Neuronal stem cell (in vitro differentiated cells): ENCODE measurements at regions not wholly inside any gene's neighbourhood (a gene's known extent, or its start where the extent isn't known, plus 50 kb on each side); places are given as distances from the start of the nearest gene placed in this dataset.

ENCODE experiments used
- DNase-seq: peaks from one replicate; pipeline ENCODE4 v3.0.0-alpha.2; 2013; ENCODE audit warnings: low spot score
- H2AFZ ChIP-seq: one replicate; pipeline ENCODE4 v1.6.1; 2013; ENCODE audit warnings: mild to moderate bottlenecking, low read length, inconsistent platforms
- H2AK5ac ChIP-seq: 2 replicates; pipeline ENCODE4 v1.6.1; 2013; ENCODE audit warnings: low read depth, mild to moderate bottlenecking, inconsistent platforms, low read length, moderate library complexity, mixed read lengths
- H2BK120ac ChIP-seq: 2 replicates; pipeline ENCODE4 v1.6.1; 2013; ENCODE audit warnings: low read depth, mild to moderate bottlenecking, inconsistent platforms, low read length, moderate library complexity, mixed read lengths
- H2BK12ac ChIP-seq: one replicate; pipeline ENCODE4 v1.6.1; 2013; ENCODE audit warnings: low read length, inconsistent platforms
- H2BK15ac ChIP-seq: 2 replicates; pipeline ENCODE4 v1.6.1; 2013; ENCODE audit warnings: mild to moderate bottlenecking, low read length, inconsistent platforms, mixed read lengths
- H2BK5ac ChIP-seq: one replicate; pipeline ENCODE4 v1.6.1; 2013; ENCODE audit warnings: inconsistent platforms, mild to moderate bottlenecking, low read length, moderate library complexity
- H3K14ac ChIP-seq: one replicate; pipeline ENCODE4 v1.6.1; 2013; ENCODE audit warnings: low read length, inconsistent platforms
- H3K18ac ChIP-seq: 2 replicates; pipeline ENCODE4 v1.6.1; 2013; ENCODE audit warnings: low read length, inconsistent platforms
- H3K23ac ChIP-seq: 2 replicates; pipeline ENCODE4 v1.6.1; 2013; ENCODE audit warnings: low read depth, mild to moderate bottlenecking, mixed read lengths, low read length, inconsistent platforms; ENCODE audit not compliant: poor library complexity
- H3K27ac ChIP-seq: replicated peaks from 3 replicates; pipeline ENCODE4 v1.5.1; 2013; ENCODE audit warnings: low read length, inconsistent platforms
- H3K27me3 ChIP-seq, 3 experiments: 2 replicates each; pipeline ENCODE4 v1.6.1; 2013; ENCODE audit warnings: low read length in 3 of 3, mild to moderate bottlenecking in 2 of 3, inconsistent platforms in 1 of 3, low read depth in 1 of 3, mixed read lengths in 1 of 3, moderate library complexity in 1 of 3; ENCODE audit not compliant: control insufficient read depth in 3 of 3, insufficient read depth in 3 of 3
- H3K36me3 ChIP-seq, 2 donors: replicated peaks in 1 of 2; 2 replicates each; pipeline ENCODE4 v1.6.1; 2013; ENCODE audit warnings: low read length in 2 of 2; ENCODE audit not compliant: control insufficient read depth in 2 of 2, insufficient read depth in 2 of 2
- H3K4ac ChIP-seq: 2 replicates; pipeline ENCODE4 v1.6.1; 2013; ENCODE audit warnings: inconsistent platforms, mild to moderate bottlenecking, low read length, moderate library complexity
- H3K4me1 ChIP-seq, 2 donors: 1 replicate in 1 of 2; 2 replicates in 1 of 2; pipeline ENCODE4 v1.6.1; 2013; ENCODE audit warnings: low read length in 2 of 2, low read depth in 1 of 2; ENCODE audit not compliant: control insufficient read depth in 2 of 2, insufficient read depth in 1 of 2
- H3K4me2 ChIP-seq: one replicate; pipeline ENCODE4 v1.6.1; 2013; ENCODE audit warnings: mild to moderate bottlenecking, low read length, inconsistent platforms; ENCODE audit not compliant: insufficient read depth, poor library complexity, severe bottlenecking
- H3K4me3 ChIP-seq, 2 donors: 2 replicates each; pipeline ENCODE4 v1.5.1; 2013; ENCODE audit warnings: low read length in 2 of 2, mild to moderate bottlenecking in 2 of 2, inconsistent platforms in 1 of 2, moderate library complexity in 1 of 2
- H3K79me1 ChIP-seq: one replicate; pipeline ENCODE4 v1.6.1; 2013; ENCODE audit warnings: low read depth, mild to moderate bottlenecking, inconsistent platforms, low read length, moderate library complexity
- H3K9ac ChIP-seq: one replicate; pipeline ENCODE4 v1.6.1; 2013; ENCODE audit warnings: mild to moderate bottlenecking, low read depth, low read length, inconsistent platforms; ENCODE audit not compliant: poor library complexity
- H3K9me3 ChIP-seq, 2 donors: replicated peaks in 1 of 2; 2 replicates each; pipeline versions ENCODE3 to v1.6.1; 2013; ENCODE audit warnings: low read length in 2 of 2, mild to moderate bottlenecking in 2 of 2, inconsistent platforms in 1 of 2, low read depth in 1 of 2, mixed read lengths in 1 of 2, moderate library complexity in 1 of 2; ENCODE audit not compliant: control insufficient read depth in 2 of 2, insufficient read depth in 1 of 2
- H4K8ac ChIP-seq: one replicate; pipeline ENCODE4 v1.6.1; 2013; ENCODE audit warnings: low read depth, mild to moderate bottlenecking, inconsistent platforms, low read length, moderate library complexity
- H4K91ac ChIP-seq: one replicate; pipeline ENCODE4 v1.6.1; 2013; ENCODE audit warnings: low read length, low read depth, mild to moderate bottlenecking, inconsistent platforms; ENCODE audit not compliant: poor library complexity
- WGBS, 2 donors: extraction: QIAGEN DNeasy Blood & Tissue Kit; methylation state at CpG; one replicate each; pipeline ENCODE4 v1.1.7; 2013; ENCODE audit warnings: missing lambda C conversion rate in 2 of 2, mixed read lengths in 1 of 2; ENCODE audit not compliant: insufficient read length in 2 of 2, insufficient replicate concordance in 1 of 2; ENCODE audit errors: extremely low coverage in 2 of 2; 5-methylcytosine and 5-hydroxymethylcytosine counted together

DNA sequence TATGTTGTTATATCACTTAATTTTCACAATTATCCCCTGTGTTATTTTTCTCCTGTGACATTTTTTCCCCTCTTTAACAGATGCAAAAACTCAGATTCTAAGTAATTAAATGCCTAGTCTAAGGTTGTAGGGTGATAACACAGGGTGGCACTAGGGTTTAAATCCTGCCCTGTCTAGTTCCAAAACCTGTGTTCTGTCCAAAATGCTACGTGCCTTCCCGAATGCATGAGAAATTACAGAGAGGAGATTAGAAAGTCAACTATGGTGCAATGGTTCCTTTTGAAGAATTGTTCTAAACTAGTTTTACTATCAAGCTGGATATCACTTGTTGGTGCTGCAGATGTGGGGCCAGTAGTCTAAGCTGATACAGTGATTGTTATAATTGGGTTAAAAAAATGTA is 108.0 kb downstream of the DIPK2A start:
- H2BK12ac ChIP-seq: no peak overlapping the region
- H3K79me1 ChIP-seq: no peaks in the 10 kb centered on the region
- no peak overlapping the region for H3K4me2 ChIP-seq
- no peak overlapping the region for H3K9ac ChIP-seq
- no peak for DNase-seq
- no peaks in the 10 kb centered on the region for H3K4me1 ChIP-seq
- H2AFZ ChIP-seq: no peak overlapping the region
- no peaks in the 10 kb centered on the region for H3K27me3 ChIP-seq
- H3K18ac ChIP-seq: no peak overlapping the region
- H2BK5ac ChIP-seq: no peak overlapping the region
- no peaks in the 10 kb centered on the region for H3K36me3 ChIP-seq
- no peak overlapping the region for H4K8ac ChIP-seq
- H3K9me3 ChIP-seq: no peaks in the 10 kb centered on the region
- H2AK5ac ChIP-seq: no peak overlapping the region
- H2BK15ac ChIP-seq: no peak overlapping the region
- H3K14ac ChIP-seq: no peak overlapping the region
- H3K23ac ChIP-seq: no peak overlapping the region
- H2BK120ac ChIP-seq: no peak overlapping the region
- H3K4me3 ChIP-seq: no peak overlapping the region
- WGBS, 2 donors: no CpG with 5 or more reads among the region's 2 CpGs
- H4K91ac ChIP-seq: no peak overlapping the region
- H3K27ac ChIP-seq: no peak overlapping the region
- H3K4ac ChIP-seq: no peak overlapping the region

DNA sequence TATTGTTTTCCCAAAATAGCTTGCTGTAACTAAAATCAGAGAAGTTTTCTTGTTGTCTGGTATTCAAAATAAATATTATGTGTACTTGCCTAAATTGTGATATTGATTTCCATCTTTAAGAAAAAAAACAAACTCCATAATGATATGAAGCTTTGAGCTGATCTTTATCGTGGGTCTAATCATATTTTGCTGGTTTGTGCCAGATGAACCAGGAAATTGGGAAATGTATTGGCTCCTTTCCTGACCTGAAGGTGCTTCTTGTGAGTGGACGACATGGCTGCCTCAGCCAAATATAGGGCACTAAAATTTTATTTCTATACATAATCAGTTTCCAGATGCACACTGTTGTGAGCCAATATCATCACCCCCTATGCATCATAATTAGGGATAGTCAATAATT is 113.3 kb downstream of the DIPK2A start:
- Histone ChIP-seq H3K4me3 (no peak overlapping the region), H3K9ac (no peak overlapping the region), H3K36me3 (no peaks in the 10 kb centered on the region), H4K8ac (no peak overlapping the region), H2AFZ (no peak overlapping the region), H2BK5ac (no peak overlapping the region), H3K18ac (no peak overlapping the region), H3K4me2 (no peak overlapping the region), H2BK120ac (no peak overlapping the region), H3K4me1 (no peaks in the 10 kb centered on the region), H3K27me3 (no peaks in the 10 kb centered on the region), H4K91ac (no peak overlapping the region), H3K9me3 (no peaks in the 10 kb centered on the region), H2BK12ac (no peak overlapping the region), H3K4ac (no peak overlapping the region), H3K23ac (no peak overlapping the region), H2AK5ac (no peak overlapping the region), H3K79me1 (no peaks in the 10 kb centered on the region), H3K27ac (no peak overlapping the region), H3K14ac (no peak overlapping the region), H2BK15ac (no peak overlapping the region)
- WGBS, 2 donors: no CpG with 5 or more reads among the region's 2 CpGs
- DNase-seq: no peak

DNA sequence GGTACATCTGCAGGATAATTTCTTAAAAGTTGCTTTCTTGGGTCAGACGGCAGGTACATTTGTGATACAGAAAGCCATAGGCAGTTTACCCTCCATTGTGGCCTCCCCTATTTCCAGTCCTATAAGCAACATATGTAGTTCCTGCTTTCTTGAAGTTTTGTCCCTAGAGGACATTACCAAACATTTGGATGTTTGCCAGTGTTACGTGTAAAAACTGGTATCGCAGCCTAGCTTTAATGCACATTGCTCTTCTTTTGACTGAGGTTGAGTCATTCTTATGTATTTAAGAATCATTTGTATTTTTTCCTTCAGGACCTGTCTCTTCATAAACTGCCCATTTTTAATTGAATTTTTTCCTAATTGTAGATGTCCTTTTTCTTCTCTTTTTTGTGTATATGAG is 114.3 kb downstream of the DIPK2A start:
- Histone ChIP-seq H3K4me1 (no peaks in the 10 kb centered on the region), H3K4me2 (no peak overlapping the region), H3K23ac (no peak overlapping the region), H3K4me3 (no peak overlapping the region), H2BK120ac (no peak overlapping the region), H3K27me3 (no peaks in the 10 kb centered on the region), H2BK15ac (no peak overlapping the region), H2AK5ac (no peak overlapping the region), H3K9me3 (no peaks in the 10 kb centered on the region), H2BK12ac (no peak overlapping the region), H3K4ac (no peak overlapping the region), H2BK5ac (no peak overlapping the region), H3K27ac (no peak overlapping the region), H3K79me1 (no peaks in the 10 kb centered on the region), H3K18ac (no peak overlapping the region), H3K14ac (no peak overlapping the region), H4K91ac (no peak overlapping the region), H4K8ac (no peak overlapping the region), H3K9ac (no peak overlapping the region), H3K36me3 (no peaks in the 10 kb centered on the region), H2AFZ (no peak overlapping the region)
- no CpG with 5 or more reads among the region's 3 CpGs for WGBS, 2 donors
- no peak for DNase-seq

DNA sequence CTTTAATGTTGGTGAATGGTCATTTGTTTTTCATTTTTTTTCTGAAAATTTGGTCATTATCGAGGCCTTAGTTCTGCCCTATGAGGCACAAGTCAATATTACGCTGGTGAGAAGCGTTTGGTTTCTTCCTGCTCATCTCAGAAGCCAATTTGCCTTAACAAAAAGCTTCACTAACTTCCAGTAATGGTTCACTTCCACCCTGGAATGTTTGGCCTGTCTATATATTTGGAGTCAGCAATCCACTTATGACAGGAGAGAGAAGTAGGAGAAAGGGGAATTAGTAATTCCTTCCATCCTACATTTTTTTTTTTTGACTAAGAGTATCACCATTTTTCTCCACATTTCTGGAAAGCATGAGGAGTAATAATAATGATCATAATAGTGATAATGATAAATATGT is 124.4 kb downstream of the DIPK2A start:
- no peak overlapping the region for H2BK120ac ChIP-seq
- H3K14ac ChIP-seq: no peak overlapping the region
- DNase-seq: no peak
- no peaks in the 10 kb centered on the region for H3K27me3 ChIP-seq
- peaks cover 0 to 2% of the 10 kb centered on the region in 2 donors for H3K36me3 ChIP-seq
- H3K23ac ChIP-seq: no peak overlapping the region
- H2AK5ac ChIP-seq: no peak overlapping the region
- H3K4ac ChIP-seq: no peak overlapping the region
- no peak overlapping the region for H2BK12ac ChIP-seq
- no peak overlapping the region for H2BK15ac ChIP-seq
- H3K4me1 ChIP-seq: peaks cover 0 to 5% of the 10 kb centered on the region in 2 donors
- no peak overlapping the region for H3K4me2 ChIP-seq
- no CpG with 5 or more reads among the region's 3 CpGs for WGBS, 2 donors
- H3K9ac ChIP-seq: no peak overlapping the region
- no peak overlapping the region for H2BK5ac ChIP-seq
- H3K4me3 ChIP-seq: no peak overlapping the region
- H2AFZ ChIP-seq: no peak overlapping the region
- no peaks in the 10 kb centered on the region for H3K79me1 ChIP-seq
- peaks cover 10 to 14% of the 10 kb centered on the region in 2 donors for H3K9me3 ChIP-seq
- no peak overlapping the region for H4K91ac ChIP-seq
- no peak overlapping the region for H3K18ac ChIP-seq
- H4K8ac ChIP-seq: no peak overlapping the region
- no peak overlapping the region for H3K27ac ChIP-seq
